GM12878 (cell line): ENCODE measurements at regions not wholly inside any gene's neighbourhood (a gene's known extent, or its start where the extent isn't known, plus 50 kb on each side); places are given as distances from the start of the nearest gene placed in this dataset.
"Not testable (repeated sequence)": the region's sequence is repeated elsewhere in the genome, so short reads cannot be mapped to it uniquely, and the experiment has no call there.

Experiments
- ATAC-seq: fragments of 200-7000 bp; cut with Tn5 transposase; 3 replicates; pipeline ENCODE4 v1.9.1; 2020; ENCODE audit warnings: mild to moderate bottlenecking, moderate library complexity
- BruUV-seq: library from RNA; stranded (reverse); fragments of 400-500 nt; replicated peaks from 2 replicates; lab custom pipeline; 2021; lab: Mats Ljungman, UMichigan
- CTCF ChIA-PET: fragments of 300-600 bp; sonication (Branson Sonifier 250); formaldehyde crosslinking; extraction: SDS; loops from one replicate; lab custom pipeline; 2021; ENCODE audit warnings: inconsistent platforms; lab: Yijun Ruan, JAX
- POLR2A ChIA-PET: fragments of 350-600 bp; formaldehyde crosslinking; extraction: SDS; loops from one replicate; lab custom pipeline; 2021; ENCODE audit warnings: inconsistent platforms; lab: Charles Lee
- RAD21 ChIA-PET: fragments of 300-600 bp; sonication (Branson Sonifier 250); formaldehyde crosslinking; loops from one replicate; lab custom pipeline; 2023; ENCODE audit warnings: antibody characterized with exemption; ENCODE audit not compliant: unreplicated experiment; lab: Charles Lee
- SMC1A ChIA-PET: fragments of 300-600 bp; sonication (Branson Sonifier 250); formaldehyde crosslinking; loops from one replicate; lab custom pipeline; 2023; ENCODE audit not compliant: unreplicated experiment, uncharacterized antibody; lab: Charles Lee
- DNase-seq: peaks from one replicate; pipeline ENCODE4 v3.0.0-alpha.2; 2011; ENCODE audit warnings: low read depth, low spot score
- FAIRE-seq: peaks from 3 replicates; lab custom pipeline; 2011; peaks lifted over from hg19 to GRCh38; lab: Jason Lieb, UNC
- H2AFZ ChIP-seq: 2 replicates; pipeline ENCODE4 v1.6.0; 2011; ENCODE audit warnings: low read depth, low read length, control low read depth; ENCODE audit not compliant: control insufficient read depth
- H3K27ac ChIP-seq: 2 replicates; pipeline ENCODE4 v1.5.1; 2011; ENCODE audit warnings: control low read depth; ENCODE audit not compliant: control insufficient read depth, insufficient read depth
- H3K27me3 ChIP-seq, 2 experiments: replicated peaks in 1 of 2; 2 replicates each; pipeline versions ENCODE4 v1.6.0 to v1.6.1; 2011; ENCODE audit warnings: low read length in 1 of 2; ENCODE audit not compliant: control insufficient read depth in 2 of 2, insufficient read depth in 2 of 2
- H3K36me3 ChIP-seq, 2 experiments: 2 replicates each; pipeline ENCODE4 v1.5.1; 2011; ENCODE audit warnings: low read length in 1 of 2; ENCODE audit not compliant: control insufficient read depth in 2 of 2, insufficient read depth in 2 of 2
- H3K4me1 ChIP-seq: 2 replicates; pipeline ENCODE4 v1.6.1; 2011; ENCODE audit warnings: mild to moderate bottlenecking, low read length, moderate library complexity, mixed read lengths; ENCODE audit not compliant: control insufficient read depth, insufficient read depth
- H3K4me2 ChIP-seq: 2 replicates; pipeline ENCODE4 v1.6.0; 2011; ENCODE audit warnings: control low read depth; ENCODE audit not compliant: control insufficient read depth, insufficient read depth
- H3K4me3 ChIP-seq: fragments of 200-600 bp; sonication (generic); 2 replicates; pipeline ENCODE4 v1.5.1; 2016
- H3K79me2 ChIP-seq: 2 replicates; pipeline ENCODE4 v1.6.0; 2011; ENCODE audit warnings: low read length; ENCODE audit not compliant: control insufficient read depth, insufficient read depth
- H3K9ac ChIP-seq: 2 replicates; pipeline ENCODE4 v1.8.0; 2011; ENCODE audit warnings: low read length, control low read depth, mixed read lengths; ENCODE audit not compliant: control insufficient read depth, insufficient read depth
- H3K9me3 ChIP-seq: replicated peaks from 3 replicates; pipeline ENCODE4 v1.5.1; 2011; ENCODE audit warnings: mild to moderate bottlenecking, low read length; ENCODE audit not compliant: control insufficient read depth, insufficient read depth
- H4K20me1 ChIP-seq: 2 replicates; pipeline ENCODE4 v1.6.0; 2011; ENCODE audit not compliant: control insufficient read depth, insufficient read depth
- WGBS: methylation state at CpG from one replicate; pipeline ENCODE4 v1.1.6; 2016; ENCODE audit warnings: low lambda C conversion rate; ENCODE audit not compliant: insufficient replicate concordance, insufficient coverage; ENCODE audit errors: missing lambda C conversion rate; 5-methylcytosine and 5-hydroxymethylcytosine counted together
- in situ Hi-C: fragments of 300-500 bp; cut with MboI; formaldehyde crosslinking; loops from 9 replicates; pipeline ENCODE4 v1.14.3; 2018; ENCODE audit warnings: mixed read lengths
- intact Hi-C: fragments of 100-400 bp; cut with micrococcal nuclease; formaldehyde crosslinking; loops from one replicate; pipeline ENCODE4 v1.14.2; 2022; ENCODE audit not compliant: unreplicated experiment

GRCh38 chr21:9790354-9790753, 731.0 kb upstream of the TPTE start:
- H3K36me3 ChIP-seq, H3K4me1 ChIP-seq, H3K4me2 ChIP-seq, H2AFZ ChIP-seq, H3K27ac ChIP-seq, ATAC-seq, FAIRE-seq, H3K9me3 ChIP-seq, POLR2A ChIA-PET, H3K4me3 ChIP-seq, H3K27me3 ChIP-seq, BruUV-seq, DNase-seq, H4K20me1 ChIP-seq, RAD21 ChIA-PET, CTCF ChIA-PET, intact Hi-C loops, H3K9ac ChIP-seq, SMC1A ChIA-PET, in situ Hi-C loops, H3K79me2 ChIP-seq: not testable (repeated sequence)
- 41% methylated on average over 6 of the region's 6 CpGs for WGBS

DNA sequence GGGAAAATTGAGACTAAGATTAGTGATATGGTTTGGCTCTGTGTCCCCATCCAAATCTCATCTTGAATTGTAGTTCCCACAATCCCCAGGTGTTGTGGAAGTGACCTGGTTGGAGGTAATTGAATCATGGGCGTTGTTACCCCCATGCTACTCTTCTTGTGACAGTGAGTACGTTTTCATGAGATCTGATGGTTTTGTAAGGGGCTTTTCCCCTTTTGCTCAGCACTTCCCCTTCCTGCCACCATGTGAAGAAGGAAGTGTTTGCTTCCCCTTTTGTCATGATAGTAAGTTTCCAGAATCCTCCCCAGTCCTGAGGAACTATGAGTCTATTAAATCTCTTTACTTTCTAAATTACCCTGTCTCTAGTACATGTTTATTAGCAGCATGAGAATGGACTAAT, 729.9 kb upstream of the TPTE start:
- ATAC-seq, intact Hi-C loops, H3K4me3 ChIP-seq, in situ Hi-C loops, H3K27ac ChIP-seq, H4K20me1 ChIP-seq, H2AFZ ChIP-seq, DNase-seq, BruUV-seq, H3K79me2 ChIP-seq, H3K9ac ChIP-seq, CTCF ChIA-PET, H3K36me3 ChIP-seq, SMC1A ChIA-PET, FAIRE-seq, RAD21 ChIA-PET, H3K4me2 ChIP-seq, H3K4me1 ChIP-seq, H3K27me3 ChIP-seq, POLR2A ChIA-PET, H3K9me3 ChIP-seq: not testable (repeated sequence)
- 7% methylated on average over 2 of the region's 2 CpGs for WGBS

- BruUV-seq, H3K4me1 ChIP-seq, H4K20me1 ChIP-seq, ATAC-seq, H2AFZ ChIP-seq, FAIRE-seq, in situ Hi-C loops, H3K79me2 ChIP-seq, POLR2A ChIA-PET, H3K27ac ChIP-seq, CTCF ChIA-PET, SMC1A ChIA-PET, H3K36me3 ChIP-seq, H3K4me2 ChIP-seq, H3K9me3 ChIP-seq, DNase-seq, intact Hi-C loops, H3K9ac ChIP-seq, H3K27me3 ChIP-seq, RAD21 ChIA-PET, H3K4me3 ChIP-seq: not testable (repeated sequence)
- 9% methylated on average over 4 of the region's 4 CpGs for whole genome bisulfite sequencing
Measured at GRCh38 chr21:9795291-9795690, 726.1 kb upstream of the TPTE start.

DNA sequence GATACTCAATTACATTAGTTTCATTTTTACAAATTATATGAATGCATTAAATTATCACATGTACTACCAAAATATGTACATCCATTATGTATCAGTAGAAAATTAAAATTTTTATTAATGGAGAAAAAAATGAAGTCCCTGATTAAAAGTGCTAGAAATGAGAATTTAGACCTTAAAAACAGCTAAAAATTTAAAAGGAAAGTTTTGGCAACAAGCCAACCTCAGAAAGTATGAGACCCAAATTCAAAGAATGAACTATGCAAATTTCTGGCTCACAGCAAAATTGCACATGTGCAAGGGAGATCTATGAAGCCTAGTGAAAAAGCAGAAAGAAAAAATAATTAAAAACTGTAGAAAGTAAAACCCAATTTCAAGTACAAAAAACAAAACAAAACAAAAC, 725.1 kb upstream of the TPTE start:
- intact Hi-C loops, H2AFZ ChIP-seq, RAD21 ChIA-PET, POLR2A ChIA-PET, H3K9ac ChIP-seq, BruUV-seq, H4K20me1 ChIP-seq, H3K27ac ChIP-seq, DNase-seq, in situ Hi-C loops, ATAC-seq, FAIRE-seq, SMC1A ChIA-PET, H3K9me3 ChIP-seq, H3K4me1 ChIP-seq, H3K4me3 ChIP-seq, CTCF ChIA-PET, H3K4me2 ChIP-seq, H3K36me3 ChIP-seq, H3K79me2 ChIP-seq, H3K27me3 ChIP-seq: not testable (repeated sequence)
